ENCODE measurements at regions not wholly inside any gene's neighbourhood (a gene's known extent, or its start where the extent isn't known, plus 50 kb on each side); places are given as distances from the start of the nearest gene placed in this dataset.
"Not testable (repeated sequence)": the region's sequence is repeated elsewhere in the genome, so short reads cannot be mapped to it uniquely, and the experiment has no call there.

- DNase-seq: no peak
Measured at GRCh38 chr7:21327422-21328409, 100.2 kb upstream of the SP4 start.

DNA sequence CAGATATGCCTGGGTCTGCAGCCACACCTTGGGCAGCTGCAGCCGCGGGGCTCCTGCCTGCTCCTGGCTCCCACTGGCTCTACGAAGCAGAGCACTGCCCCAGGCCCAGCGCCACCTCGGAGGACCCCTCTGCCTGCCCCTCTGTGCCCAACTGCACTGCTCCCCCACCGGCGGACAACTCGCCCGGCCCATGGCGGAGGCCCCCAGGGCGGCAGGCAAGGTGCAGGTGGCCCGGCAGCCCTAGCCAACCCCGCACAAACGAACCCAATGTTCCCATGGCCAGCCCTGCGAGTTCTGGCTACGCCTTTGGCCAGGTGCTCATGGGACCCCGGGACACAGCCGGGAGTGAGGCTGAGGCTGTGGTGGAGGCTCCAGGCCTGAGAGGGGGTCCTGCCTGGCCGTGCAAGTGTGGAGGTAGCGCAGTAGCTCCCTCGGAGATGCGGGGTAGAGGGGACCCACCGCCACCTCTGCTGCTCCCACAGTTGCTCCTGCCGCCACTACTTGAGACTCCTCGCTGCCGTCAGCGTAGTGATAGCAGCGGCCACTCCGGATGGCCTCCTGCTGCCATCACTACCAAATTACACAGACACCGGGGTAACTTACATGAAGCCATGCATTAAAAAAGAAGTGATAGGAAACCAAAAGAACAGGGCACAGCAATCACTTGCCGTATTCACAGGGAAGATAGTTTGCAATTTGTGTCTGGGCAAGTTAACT, 97.3 kb upstream of the SP4 start:
- no peak for DNase-seq

DNA sequence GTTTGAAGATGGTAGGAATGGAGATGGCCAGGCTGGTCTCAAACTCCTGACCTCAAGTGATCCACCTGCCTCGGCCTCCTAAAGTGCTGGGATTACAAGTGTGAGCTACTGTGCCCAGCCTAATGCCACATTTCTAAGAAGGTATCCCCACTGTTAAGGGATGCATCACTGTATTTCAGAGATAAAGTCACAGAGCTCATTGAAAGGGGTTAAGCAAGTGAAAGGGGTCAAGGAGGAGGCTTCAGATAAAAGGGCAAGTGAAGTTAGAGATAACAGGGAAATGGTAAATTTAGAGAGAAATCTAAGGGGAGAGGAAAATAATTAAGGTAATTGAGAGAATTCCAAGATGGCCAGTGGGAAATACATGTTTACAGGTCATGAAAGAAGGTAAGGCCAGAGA, 93.0 kb upstream of the SP4 start:
- no peak for DNase-seq

DNA sequence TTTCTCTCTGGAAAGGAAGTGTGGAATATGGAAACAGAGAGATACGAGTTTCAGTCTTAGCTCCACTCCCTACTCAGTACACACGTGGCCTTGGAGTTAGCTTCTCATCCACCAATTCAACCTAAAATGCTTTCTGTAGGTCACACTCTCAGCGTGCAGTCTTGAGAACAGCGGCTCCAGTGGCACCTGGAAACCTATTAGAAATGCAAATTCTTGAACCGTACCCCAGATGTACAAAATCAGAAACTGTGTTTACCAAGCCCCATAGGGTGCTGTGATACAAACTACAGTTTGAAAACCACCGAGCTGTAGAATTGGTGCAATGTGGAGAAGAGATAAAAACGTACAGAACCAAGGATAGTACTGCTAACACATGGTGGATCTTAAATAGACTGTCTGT, 91.1 kb upstream of the SP4 start:
- DNase-seq: no peak

DNA sequence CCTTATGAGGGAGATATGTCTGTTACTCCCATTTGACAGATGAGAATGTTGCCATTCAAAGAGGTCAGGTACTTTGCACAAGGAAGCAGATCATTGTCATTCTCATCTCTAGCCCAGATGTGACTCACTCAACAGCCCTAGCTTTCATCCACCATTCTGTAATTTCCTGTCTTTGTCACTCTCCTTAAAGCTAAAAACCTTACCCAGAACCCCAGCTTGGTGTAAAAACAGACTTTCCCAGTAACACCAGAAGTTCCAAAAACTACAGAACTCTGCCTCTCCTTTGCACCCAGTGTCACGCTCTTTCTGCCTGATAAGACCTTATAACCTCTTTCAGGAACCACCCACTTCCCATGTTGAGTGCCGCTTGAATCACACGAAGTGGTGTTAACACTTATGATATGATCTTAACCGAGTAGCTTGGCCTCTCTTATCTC, 89.1 kb upstream of the SP4 start:
- no peak for DNase-seq

DNA sequence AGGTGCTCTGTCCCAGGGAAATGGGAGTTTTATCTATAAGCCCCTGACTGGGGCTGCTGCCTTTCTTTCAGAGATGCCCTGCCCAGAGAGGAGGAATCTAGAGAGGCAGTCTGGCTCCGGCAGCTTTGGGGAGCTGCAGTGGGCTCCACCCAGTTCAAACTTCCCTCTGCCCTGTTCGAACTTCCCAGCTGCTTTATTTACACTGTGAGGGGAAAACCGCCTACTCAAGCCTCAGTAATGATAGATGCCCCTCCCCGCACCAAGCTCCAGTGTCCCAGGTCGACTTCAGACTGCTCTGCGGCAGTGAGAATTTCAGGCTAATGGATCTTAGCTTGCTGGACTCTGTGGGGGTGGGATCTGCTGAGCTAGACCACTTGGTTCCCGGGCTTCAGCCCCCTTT, 83.0 kb upstream of the SP4 start:
- not testable (repeated sequence) for DNase-seq

- no peak for DNase-seq
Measured at GRCh38 chr7:21345361-21345760, 82.5 kb upstream of the SP4 start.

GRCh38 chr7:21346297-21346696, 81.6 kb upstream of the SP4 start:
- no peak for DNase-seq

- no peak for DNase-seq
Measured at GRCh38 chr7:21352540-21353387, 75.1 kb upstream of the SP4 start.

DNA sequence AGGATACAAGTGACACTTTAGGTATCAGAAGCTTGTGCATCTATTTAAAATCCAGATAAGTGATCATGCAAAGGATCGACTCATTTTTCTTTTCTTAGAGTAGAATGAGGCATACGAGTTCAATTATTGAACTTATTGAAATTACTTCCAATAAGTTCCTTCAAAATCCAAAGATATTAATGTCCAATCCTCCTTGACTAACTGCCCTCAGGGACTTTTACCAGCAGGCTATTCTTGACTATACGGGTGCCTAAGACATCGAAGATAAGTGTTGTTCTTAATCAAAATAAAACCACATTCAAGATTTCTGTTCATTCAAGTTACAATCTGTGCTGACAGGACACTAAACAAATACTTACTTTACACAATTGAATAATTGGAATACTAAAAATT, 74.5 kb upstream of the SP4 start:
- DNase-seq: no peak

GRCh38 chr7:21354284-21354683, 73.6 kb upstream of the SP4 start:
- DNase-seq: no peak

GRCh38 chr7:21355406-21355874, 72.4 kb upstream of the SP4 start:
- no peak for DNase-seq

DNA sequence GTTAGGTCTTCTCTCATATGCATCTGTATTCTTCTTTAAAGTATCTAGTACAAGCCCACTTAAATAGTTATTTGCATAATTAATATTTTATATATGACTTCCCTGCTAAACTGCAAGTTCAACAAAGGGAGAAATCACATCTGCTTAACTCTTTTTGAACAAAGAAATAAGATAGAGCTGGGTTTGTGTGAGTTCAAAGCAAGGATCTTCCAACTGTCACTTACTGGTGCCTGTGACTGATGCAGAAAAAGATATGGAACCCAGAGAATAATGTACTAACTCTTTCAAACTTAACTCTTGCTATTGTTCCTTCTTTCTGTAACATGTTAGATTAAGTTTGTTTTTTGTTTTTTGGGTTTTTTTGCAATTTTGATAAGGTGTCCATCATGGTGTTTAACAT, 71.3 kb upstream of the SP4 start:
- no peak for DNase-seq

DNA sequence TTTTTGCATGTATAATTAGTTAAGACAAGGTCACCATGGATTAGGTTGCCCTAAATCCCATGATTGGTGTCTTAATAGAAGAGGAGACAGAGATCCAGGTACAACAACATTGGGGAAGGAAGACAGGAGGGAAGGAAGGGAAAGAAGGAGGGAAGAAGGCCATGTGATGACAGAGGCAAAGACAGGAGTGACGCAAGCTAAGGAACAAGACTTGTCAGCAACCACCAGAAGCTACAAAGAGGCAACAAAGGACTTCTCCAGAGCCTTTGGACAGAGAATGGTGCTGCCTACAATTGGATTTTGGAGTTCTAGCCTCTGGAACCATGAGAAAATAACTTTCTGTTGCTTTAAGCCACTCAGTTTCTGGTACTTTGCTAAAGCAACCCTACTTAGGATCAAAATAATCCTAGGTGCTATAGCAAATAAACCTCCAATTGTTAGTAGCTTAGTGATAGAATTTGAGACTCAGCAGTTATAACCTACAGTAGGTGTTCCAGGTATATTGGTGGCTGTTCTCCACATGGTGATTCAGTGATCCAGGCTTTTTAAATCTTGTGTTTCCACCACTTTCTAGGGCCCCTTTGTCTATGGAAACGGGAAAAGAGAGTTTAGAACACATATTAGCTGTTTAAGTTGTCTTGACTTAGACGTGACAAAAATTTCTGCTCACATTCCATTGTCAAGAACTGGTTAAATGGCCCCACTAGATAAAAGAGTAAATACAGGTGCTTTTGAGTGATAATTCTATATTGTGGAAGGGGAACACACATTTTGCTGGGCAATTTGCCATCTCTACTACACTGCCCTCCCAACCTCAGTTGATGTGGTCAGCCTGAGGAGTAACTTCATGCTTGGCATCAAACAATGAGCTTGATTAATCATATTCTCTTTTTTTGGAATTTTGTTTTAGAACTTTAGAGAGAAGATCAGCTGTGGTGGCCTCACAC, 70.5 kb upstream of the SP4 start:
- no peak for DNase-seq

- no peak for DNase-seq
Measured at GRCh38 chr7:21358648-21359047, 69.2 kb upstream of the SP4 start.

DNA sequence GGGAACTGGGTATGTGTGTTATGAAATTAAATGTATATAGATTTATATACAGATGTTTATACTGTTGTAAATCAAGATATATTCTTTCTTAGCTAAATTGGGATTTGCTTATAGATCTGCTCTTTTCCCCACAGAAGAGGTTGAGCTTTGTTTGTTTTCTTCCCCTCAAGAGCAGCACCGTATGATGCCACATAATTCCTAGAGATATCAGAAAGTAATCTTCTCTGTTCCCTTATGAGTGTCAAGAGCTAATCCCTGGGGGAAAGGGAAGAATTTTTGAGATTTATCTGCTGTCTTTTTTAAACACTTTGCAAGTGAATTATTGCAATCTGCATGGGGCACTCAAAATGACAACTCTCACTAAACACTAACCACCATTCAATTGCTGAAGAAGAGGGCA, 68.7 kb upstream of the SP4 start:
- no peak for DNase-seq

DNA sequence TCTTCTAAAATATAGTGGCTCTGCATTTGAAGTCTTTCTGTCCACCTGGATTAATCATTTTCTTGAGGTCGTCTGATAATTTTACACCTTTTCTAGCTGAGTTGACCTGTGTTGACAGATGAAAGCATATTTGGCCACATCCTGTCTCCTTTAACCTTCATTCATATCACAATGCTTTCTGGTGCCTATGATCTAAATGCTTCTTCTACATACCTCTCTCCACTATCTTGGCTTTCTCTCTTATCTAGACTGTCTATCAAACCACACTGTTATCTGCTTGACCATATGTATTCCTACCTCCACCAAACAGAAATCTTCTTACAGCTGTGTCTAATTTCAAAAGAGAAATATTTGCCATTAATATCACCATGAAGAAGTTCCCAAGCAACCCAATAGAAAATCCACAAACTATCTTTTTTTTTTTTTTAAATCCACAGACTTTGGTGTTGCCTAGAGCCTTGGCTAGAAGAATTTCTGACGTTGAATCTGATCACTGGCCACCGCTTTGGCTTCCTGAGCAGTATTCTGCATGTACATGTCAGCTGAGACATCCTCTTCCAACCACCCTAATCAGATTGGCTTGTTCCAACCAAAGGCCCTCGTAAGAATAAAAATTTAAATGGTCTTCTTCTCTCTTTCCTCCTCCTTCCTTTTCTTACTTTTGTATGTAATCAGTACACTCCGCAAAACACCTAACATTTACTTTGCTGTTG, 66.3 kb upstream of the SP4 start:
- DNase-seq: no peak

DNA sequence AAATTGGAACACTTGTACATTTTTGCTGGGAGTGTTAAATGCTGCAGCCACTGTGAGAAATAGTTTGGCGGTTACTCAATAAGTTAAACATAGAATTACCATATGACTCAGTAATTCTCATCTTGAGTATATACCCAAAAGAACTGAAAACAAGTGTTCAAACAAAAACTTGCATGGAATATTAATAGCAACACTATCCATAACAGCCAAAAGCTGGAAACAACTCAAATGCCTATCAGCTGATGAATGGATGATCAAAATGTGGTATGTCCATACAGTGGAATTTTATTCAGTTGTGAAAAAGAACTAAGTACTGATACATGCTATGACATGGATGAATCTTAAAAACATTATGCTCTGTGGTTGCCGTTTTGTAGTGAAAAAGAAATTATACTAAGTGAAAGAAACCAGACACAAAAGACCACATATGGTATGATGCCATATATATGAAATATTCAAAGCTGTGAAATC, 63.0 kb upstream of the SP4 start:
- DNase-seq: no peak

DNA sequence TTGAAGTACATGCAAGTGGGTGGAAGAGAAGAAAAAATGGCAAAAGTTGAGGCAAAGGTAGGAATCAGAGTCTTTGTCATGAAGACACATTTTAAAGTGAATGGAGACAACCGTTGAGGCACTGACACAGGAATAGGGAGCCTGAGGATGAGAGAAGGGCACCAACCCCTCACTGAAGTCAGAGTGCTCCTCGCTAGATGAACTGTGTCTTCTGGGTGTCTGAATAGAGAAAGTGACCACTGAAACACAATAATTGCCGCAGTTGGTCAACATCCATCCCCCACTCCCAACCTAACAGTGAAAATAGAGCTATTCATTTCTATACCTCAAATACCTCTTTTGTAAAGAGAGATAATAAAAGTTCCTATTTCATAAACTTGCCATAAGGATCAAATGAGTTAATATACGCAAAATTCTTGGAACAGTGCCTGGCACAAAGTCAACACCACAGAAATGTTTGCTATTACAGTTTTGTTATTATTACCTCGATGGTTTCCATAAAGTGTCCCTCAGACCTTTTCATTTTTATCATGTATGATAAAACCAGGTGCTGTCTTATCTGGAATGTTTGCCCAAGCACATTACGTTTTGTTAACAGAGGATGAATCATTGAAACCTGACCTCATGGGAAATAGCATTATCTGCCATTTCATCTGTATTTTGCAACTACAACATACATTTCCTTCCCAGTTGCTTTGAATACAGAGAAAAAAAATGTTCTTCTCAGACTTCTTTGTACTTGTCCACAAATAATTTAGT, 61.8 kb upstream of the SP4 start:
- DNase-seq: peak; percentile 14

- DNase-seq: peak; percentile 63
Measured at GRCh38 chr7:21367081-21367480, 60.8 kb upstream of the SP4 start.

Data from NCI-H510A (cell line).